ENCODE measurements at regions not wholly inside any gene's neighbourhood (a gene's known extent, or its start where the extent isn't known, plus 50 kb on each side); places are given as distances from the start of the nearest gene placed in this dataset.

GRCh38 chr5:18091142-18091541 is 456.9 kb downstream of the TAF11L14 start (continued):
- no peak for TF ChIP-seq THRB (CRISPR knock-in tag; conservative IDR thresholded peaks at IDR 0.05)
- TF ChIP-seq ZC3H8 (IDR thresholded peaks at IDR 0.05), result no peak
- TF ChIP-seq XRCC5 (IDR thresholded peaks at IDR 0.05; ENCODE audit: low read depth, low read length), result no peak
- no peak for TF ChIP-seq ATF2 (CRISPR knock-in tag; IDR thresholded peaks at IDR 0.05)
- TF ChIP-seq ZNF354B (CRISPR knock-in tag; IDR thresholded peaks at IDR 0.05), result no peak
- TF ChIP-seq MTA3 (IDR thresholded peaks at IDR 0.05; ENCODE audit: borderline replicate concordance), result no peak
- no peak for TF ChIP-seq GTF3C2 (IDR thresholded peaks at IDR 0.05; ENCODE audit: borderline replicate concordance, extremely low read depth, insufficient read length)
- no peak for TF ChIP-seq BRCA1 (IDR thresholded peaks at IDR 0.05)
- TF ChIP-seq BRCA1 (CRISPR knock-in tag; IDR thresholded peaks at IDR 0.05), result no peak
